ENCODE measurements at regions not wholly inside any gene's neighbourhood (a gene's known extent, or its start where the extent isn't known, plus 50 kb on each side); places are given as distances from the start of the nearest gene placed in this dataset.
A peak's percentile ranks its signal among the peaks of the same experiment; 100 is the strongest.
"Not testable (repeated sequence)": the region's sequence is repeated elsewhere in the genome, so short reads cannot be mapped to it uniquely, and the experiment has no call there.

DNA sequence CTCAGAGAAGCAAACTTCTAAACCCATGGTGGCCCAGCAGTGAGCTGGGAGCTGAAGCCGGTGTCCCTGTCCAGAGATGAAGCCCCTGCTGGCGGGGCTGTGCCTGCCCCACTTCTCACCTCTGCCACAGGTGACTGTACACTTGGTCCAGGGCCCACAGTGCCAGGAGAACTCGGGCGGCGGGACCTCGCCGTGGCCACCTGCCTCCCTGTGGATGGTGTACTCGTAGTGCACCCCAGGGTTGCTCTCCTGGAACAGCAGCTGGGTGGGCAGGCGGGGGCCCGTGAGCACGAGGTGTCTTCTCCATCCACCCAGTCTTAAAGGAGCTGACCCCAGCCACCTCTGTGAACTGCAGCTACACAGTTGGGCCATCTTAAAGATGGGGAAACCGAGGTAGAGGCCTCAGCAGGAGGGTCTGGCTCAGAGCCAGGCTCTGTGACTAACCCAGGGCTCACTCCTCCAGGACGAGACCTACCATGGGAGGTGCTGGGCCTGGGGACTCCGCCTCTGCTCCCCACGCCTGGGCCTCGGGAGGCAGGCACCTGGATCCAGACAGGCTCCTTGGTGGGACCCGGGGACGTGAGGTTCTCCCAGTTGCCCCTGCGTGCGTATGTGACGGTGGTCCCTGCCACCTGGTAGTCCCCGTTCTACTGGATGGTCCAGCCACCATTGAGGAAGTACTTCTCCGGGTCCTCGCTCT, 113.1 kb upstream of the AKAP13 start:
- H3K27ac ChIP-seq; H3K27me3 ChIP-seq; H3K4me1 ChIP-seq; H3K9me3 ChIP-seq; DNase-seq; H3K4me3 ChIP-seq; intact Hi-C loops (cut with DNase I); H3K36me3 ChIP-seq: not testable (repeated sequence)
- ATAC-seq, result peak; percentile 13

GRCh38 chr15:85274315-85275050, 105.9 kb upstream of the AKAP13 start:
- H3K27me3 ChIP-seq, result no peaks in the 10 kb centered on the region
- ATAC-seq (no peak), DNase-seq (no peak)
- no peaks in the 10 kb centered on the region for H3K9me3 ChIP-seq
- no peaks in the 10 kb centered on the region for H3K36me3 ChIP-seq
- H3K27ac ChIP-seq, result no peak overlapping the region
- H3K4me3 ChIP-seq, result no peak overlapping the region
- no peaks in the 10 kb centered on the region for H3K4me1 ChIP-seq
- TF ChIP-seq CTCF (IDR thresholded peaks at IDR 0.05), result no peak
- intact Hi-C loops (cut with DNase I), result no loop called here

DNA sequence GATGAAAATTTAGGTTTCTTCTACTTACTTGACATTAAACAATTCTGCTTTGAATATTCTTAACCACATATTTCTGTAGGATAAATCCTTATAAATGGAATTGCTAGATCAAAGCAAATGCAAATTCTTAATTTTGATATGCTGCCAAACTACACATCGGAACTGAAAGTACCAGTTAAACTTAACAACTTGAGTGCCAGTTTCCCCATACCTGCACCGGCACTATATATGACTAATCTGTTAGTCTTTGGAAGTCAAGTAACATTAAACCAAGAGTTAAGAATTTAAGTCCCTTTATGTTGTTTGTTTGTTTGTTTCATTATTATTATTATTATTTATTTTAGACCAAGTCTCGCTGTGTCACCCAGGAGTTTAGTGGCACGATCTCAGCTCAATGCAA, 103.9 kb upstream of the AKAP13 start:
- intact Hi-C loops (cut with DNase I), result no loop called here

GRCh38 chr15:85276921-85277320, 103.5 kb upstream of the AKAP13 start:
- no peak for ATAC-seq
- Histone ChIP-seq H3K27ac (no peak overlapping the region), H3K4me3 (no peak overlapping the region), H3K27me3 (no peaks in the 10 kb centered on the region), H3K4me1 (no peaks in the 10 kb centered on the region), H3K36me3 (no peaks in the 10 kb centered on the region), H3K9me3 (no peaks in the 10 kb centered on the region)
- TF ChIP-seq CTCF (IDR thresholded peaks at IDR 0.05), result no peak
- intact Hi-C loops (cut with DNase I), result no loop called here
- peak in 1 of 4 donors; percentile 19 for DNase-seq

More for the DNA sequence above, 103.9 kb upstream of the AKAP13 start:
- DNase-seq (no peak), ATAC-seq (no peak)
- Histone ChIP-seq H3K27ac (no peak overlapping the region), H3K4me1 (no peaks in the 10 kb centered on the region), H3K36me3 (no peaks in the 10 kb centered on the region), H3K9me3 (no peaks in the 10 kb centered on the region), H3K27me3 (no peaks in the 10 kb centered on the region), H3K4me3 (no peak overlapping the region)
- no peak for TF ChIP-seq CTCF (IDR thresholded peaks at IDR 0.05)

- Histone ChIP-seq H3K9me3 (no peaks in the 10 kb centered on the region), H3K27me3 (no peaks in the 10 kb centered on the region), H3K27ac (no peak overlapping the region), H3K4me1 (no peaks in the 10 kb centered on the region), H3K36me3 (no peaks in the 10 kb centered on the region), H3K4me3 (no peak overlapping the region)
- no peak for DNase-seq
- TF ChIP-seq CTCF (IDR thresholded peaks at IDR 0.05), result no peak
- no peak for ATAC-seq
- intact Hi-C loops (cut with DNase I), result no loop called here
Observed at GRCh38 chr15:85277847-85278370, 102.5 kb upstream of the AKAP13 start.

All from left lung (tissue), 4 donors.